GM12878 (cell line): ENCODE measurements at regions not wholly inside any gene's neighbourhood (a gene's known extent, or its start where the extent isn't known, plus 50 kb on each side); places are given as distances from the start of the nearest gene placed in this dataset.

Experiments
- BMI1 ChIP-seq: fragments of 450-650 bp; IDR thresholded peaks from 2 replicates; pipeline ENCODE4 v1.6.1; 2016; ENCODE audit warnings: mild to moderate bottlenecking, moderate library complexity, borderline replicate concordance
- BRCA1 ChIP-seq: IDR thresholded peaks from 2 replicates; pipeline ENCODE4 v1.6.1; 2011; ENCODE audit warnings: low read depth, low read length, improper control_type of control experiment
- DPF2 ChIP-seq: fragments of 450-650 bp; IDR thresholded peaks from 2 replicates; pipeline ENCODE4 v1.6.1; 2017; ENCODE audit warnings: mild to moderate bottlenecking
- FOXM1 ChIP-seq: IDR thresholded peaks from 2 replicates; pipeline ENCODE4 v1.6.1; 2012; ENCODE audit warnings: low read depth, mild to moderate bottlenecking, inconsistent platforms, low read length, moderate library complexity
- HCFC1 ChIP-seq: fragments of 150-350 bp; IDR thresholded peaks from 2 replicates; pipeline ENCODE4 v1.6.1; 2014; ENCODE audit warnings: low read length
- RAD21 ChIP-seq: IDR thresholded peaks from 2 replicates; pipeline ENCODE4 v1.6.1; 2011; ENCODE audit warnings: mild to moderate bottlenecking, low read depth, low read length, moderate library complexity; ENCODE audit not compliant: insufficient read depth
- SPI1 ChIP-seq: IDR thresholded peaks from 2 replicates; pipeline ENCODE4 v1.6.1; 2011; ENCODE audit warnings: low read depth, mild to moderate bottlenecking, low read length, moderate library complexity, borderline replicate concordance; ENCODE audit not compliant: insufficient read depth
- ZNF384 ChIP-seq: IDR thresholded peaks from 2 replicates; pipeline ENCODE4 v1.6.1; 2012; ENCODE audit warnings: low read depth, mild to moderate bottlenecking, low read length, improper control_type of control experiment, borderline replicate concordance
- TF ChIP-seq, protein P1 (sequence below), 3 experiments: IDR thresholded peaks in 2 of 3; conservative IDR thresholded peaks in 1 of 3; 2 replicates each; pipeline ENCODE4 v1.5.1; 2011; ENCODE audit warnings: low read depth in 3 of 3, low read length in 3 of 3, mild to moderate bottlenecking in 3 of 3, control low read depth in 2 of 3, moderate library complexity in 2 of 3, inconsistent platforms in 1 of 3, mixed read lengths in 1 of 3; ENCODE audit not compliant: control insufficient read depth in 2 of 3, insufficient read depth in 1 of 3; ENCODE audit errors: extremely low read depth in 1 of 3
- TF ChIP-seq, protein P2 (sequence below): IDR thresholded peaks from 2 replicates; pipeline ENCODE4 v1.6.1; 2011; ENCODE audit warnings: borderline replicate concordance, low read depth, mild to moderate bottlenecking, moderate library complexity, mixed read lengths, low read length; ENCODE audit not compliant: insufficient read depth; ENCODE audit errors: extremely low read length
- TF ChIP-seq, protein P3 (sequence below): fragments of 450-650 bp; IDR thresholded peaks from 2 replicates; pipeline ENCODE4 v1.6.1; 2017; ENCODE audit warnings: mild to moderate bottlenecking, moderate library complexity
- TF ChIP-seq, protein P4 (sequence below): IDR thresholded peaks from 2 replicates; pipeline ENCODE4 v1.6.1; 2012; ENCODE audit warnings: mild to moderate bottlenecking, low read depth, low read length

DNA sequence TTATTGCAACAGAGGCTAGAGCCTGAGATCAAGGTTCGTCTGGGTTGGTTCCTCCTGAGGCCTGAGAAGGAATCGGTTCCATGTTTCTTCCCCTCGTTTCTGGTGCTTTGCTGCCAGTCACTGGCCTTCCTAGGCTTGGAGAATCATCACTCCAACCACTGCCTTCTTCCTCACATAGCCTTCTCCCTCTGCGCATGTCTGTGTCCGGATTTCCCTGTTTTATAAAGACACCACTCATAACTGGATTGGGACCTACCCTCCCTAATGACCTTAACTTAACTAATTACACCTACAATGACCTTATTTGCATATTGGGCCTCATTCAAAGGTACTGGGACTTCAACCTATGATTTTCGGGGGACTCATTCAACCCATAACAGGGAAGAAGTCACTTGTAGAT lies 119.8 kb upstream of the CCDC68 start:
- TF ChIP-seq, protein P1, sequence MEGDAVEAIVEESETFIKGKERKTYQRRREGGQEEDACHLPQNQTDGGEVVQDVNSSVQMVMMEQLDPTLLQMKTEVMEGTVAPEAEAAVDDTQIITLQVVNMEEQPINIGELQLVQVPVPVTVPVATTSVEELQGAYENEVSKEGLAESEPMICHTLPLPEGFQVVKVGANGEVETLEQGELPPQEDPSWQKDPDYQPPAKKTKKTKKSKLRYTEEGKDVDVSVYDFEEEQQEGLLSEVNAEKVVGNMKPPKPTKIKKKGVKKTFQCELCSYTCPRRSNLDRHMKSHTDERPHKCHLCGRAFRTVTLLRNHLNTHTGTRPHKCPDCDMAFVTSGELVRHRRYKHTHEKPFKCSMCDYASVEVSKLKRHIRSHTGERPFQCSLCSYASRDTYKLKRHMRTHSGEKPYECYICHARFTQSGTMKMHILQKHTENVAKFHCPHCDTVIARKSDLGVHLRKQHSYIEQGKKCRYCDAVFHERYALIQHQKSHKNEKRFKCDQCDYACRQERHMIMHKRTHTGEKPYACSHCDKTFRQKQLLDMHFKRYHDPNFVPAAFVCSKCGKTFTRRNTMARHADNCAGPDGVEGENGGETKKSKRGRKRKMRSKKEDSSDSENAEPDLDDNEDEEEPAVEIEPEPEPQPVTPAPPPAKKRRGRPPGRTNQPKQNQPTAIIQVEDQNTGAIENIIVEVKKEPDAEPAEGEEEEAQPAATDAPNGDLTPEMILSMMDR (IDR thresholded peaks at IDR 0.05 in 2 of 3, conservative IDR thresholded peaks at IDR 0.05 in 1 of 3; ENCODE audit: control insufficient read depth in 2 of 3, extremely low read depth in 1 of 3, insufficient read depth in 1 of 3, low read depth in 3 of 3, low read length in 3 of 3) = no peak
- no peak for TF ChIP-seq FOXM1
- TF ChIP-seq ZNF384 = no peak
- TF ChIP-seq HCFC1 = no peak
- TF ChIP-seq DPF2 = no peak
- TF ChIP-seq, protein P2, sequence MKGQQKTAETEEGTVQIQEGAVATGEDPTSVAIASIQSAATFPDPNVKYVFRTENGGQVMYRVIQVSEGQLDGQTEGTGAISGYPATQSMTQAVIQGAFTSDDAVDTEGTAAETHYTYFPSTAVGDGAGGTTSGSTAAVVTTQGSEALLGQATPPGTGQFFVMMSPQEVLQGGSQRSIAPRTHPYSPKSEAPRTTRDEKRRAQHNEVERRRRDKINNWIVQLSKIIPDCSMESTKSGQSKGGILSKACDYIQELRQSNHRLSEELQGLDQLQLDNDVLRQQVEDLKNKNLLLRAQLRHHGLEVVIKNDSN = no peak
- TF ChIP-seq BMI1 = no peak
- no peak for TF ChIP-seq BRCA1
- no peak for TF ChIP-seq SPI1
- no peak for TF ChIP-seq RAD21
- TF ChIP-seq, protein P3, sequence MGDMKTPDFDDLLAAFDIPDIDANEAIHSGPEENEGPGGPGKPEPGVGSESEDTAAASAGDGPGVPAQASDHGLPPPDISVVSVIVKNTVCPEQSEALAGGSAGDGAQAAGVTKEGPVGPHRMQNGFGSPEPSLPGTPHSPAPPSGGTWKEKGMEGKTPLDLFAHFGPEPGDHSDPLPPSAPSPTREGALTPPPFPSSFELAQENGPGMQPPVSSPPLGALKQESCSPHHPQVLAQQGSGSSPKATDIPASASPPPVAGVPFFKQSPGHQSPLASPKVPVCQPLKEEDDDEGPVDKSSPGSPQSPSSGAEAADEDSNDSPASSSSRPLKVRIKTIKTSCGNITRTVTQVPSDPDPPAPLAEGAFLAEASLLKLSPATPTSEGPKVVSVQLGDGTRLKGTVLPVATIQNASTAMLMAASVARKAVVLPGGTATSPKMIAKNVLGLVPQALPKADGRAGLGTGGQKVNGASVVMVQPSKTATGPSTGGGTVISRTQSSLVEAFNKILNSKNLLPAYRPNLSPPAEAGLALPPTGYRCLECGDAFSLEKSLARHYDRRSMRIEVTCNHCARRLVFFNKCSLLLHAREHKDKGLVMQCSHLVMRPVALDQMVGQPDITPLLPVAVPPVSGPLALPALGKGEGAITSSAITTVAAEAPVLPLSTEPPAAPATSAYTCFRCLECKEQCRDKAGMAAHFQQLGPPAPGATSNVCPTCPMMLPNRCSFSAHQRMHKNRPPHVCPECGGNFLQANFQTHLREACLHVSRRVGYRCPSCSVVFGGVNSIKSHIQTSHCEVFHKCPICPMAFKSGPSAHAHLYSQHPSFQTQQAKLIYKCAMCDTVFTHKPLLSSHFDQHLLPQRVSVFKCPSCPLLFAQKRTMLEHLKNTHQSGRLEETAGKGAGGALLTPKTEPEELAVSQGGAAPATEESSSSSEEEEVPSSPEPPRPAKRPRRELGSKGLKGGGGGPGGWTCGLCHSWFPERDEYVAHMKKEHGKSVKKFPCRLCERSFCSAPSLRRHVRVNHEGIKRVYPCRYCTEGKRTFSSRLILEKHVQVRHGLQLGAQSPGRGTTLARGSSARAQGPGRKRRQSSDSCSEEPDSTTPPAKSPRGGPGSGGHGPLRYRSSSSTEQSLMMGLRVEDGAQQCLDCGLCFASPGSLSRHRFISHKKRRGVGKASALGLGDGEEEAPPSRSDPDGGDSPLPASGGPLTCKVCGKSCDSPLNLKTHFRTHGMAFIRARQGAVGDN = no peak
- TF ChIP-seq, protein P4, sequence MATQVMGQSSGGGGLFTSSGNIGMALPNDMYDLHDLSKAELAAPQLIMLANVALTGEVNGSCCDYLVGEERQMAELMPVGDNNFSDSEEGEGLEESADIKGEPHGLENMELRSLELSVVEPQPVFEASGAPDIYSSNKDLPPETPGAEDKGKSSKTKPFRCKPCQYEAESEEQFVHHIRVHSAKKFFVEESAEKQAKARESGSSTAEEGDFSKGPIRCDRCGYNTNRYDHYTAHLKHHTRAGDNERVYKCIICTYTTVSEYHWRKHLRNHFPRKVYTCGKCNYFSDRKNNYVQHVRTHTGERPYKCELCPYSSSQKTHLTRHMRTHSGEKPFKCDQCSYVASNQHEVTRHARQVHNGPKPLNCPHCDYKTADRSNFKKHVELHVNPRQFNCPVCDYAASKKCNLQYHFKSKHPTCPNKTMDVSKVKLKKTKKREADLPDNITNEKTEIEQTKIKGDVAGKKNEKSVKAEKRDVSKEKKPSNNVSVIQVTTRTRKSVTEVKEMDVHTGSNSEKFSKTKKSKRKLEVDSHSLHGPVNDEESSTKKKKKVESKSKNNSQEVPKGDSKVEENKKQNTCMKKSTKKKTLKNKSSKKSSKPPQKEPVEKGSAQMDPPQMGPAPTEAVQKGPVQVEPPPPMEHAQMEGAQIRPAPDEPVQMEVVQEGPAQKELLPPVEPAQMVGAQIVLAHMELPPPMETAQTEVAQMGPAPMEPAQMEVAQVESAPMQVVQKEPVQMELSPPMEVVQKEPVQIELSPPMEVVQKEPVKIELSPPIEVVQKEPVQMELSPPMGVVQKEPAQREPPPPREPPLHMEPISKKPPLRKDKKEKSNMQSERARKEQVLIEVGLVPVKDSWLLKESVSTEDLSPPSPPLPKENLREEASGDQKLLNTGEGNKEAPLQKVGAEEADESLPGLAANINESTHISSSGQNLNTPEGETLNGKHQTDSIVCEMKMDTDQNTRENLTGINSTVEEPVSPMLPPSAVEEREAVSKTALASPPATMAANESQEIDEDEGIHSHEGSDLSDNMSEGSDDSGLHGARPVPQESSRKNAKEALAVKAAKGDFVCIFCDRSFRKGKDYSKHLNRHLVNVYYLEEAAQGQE = no peak
